Osteoblast (primary cell): ENCODE measurements at regions not wholly inside any gene's neighbourhood (a gene's known extent, or its start where the extent isn't known, plus 50 kb on each side); places are given as distances from the start of the nearest gene placed in this dataset.

ENCODE experiments used
- DNase-seq: peaks from one replicate; pipeline ENCODE4 v3.0.0; 2011; ENCODE audit warnings: low spot score, mixed read lengths; ENCODE audit not compliant: insufficient read length; ENCODE audit errors: missing footprints
- H2AFZ ChIP-seq: 2 replicates; pipeline ENCODE4 v1.6.0; 2011; ENCODE audit warnings: mild to moderate bottlenecking, low read length
- H3K27ac ChIP-seq: 2 replicates; pipeline ENCODE4 v1.5.1; 2011; ENCODE audit warnings: mild to moderate bottlenecking, low read depth, low read length, moderate library complexity
- H3K27me3 ChIP-seq: 2 replicates; pipeline ENCODE4 v1.6.0; 2012; ENCODE audit warnings: mild to moderate bottlenecking, control low read depth, inconsistent platforms, low read length, moderate library complexity; ENCODE audit not compliant: insufficient read depth
- H3K36me3 ChIP-seq: 2 replicates; pipeline ENCODE4 v1.5.1; 2011; ENCODE audit warnings: mild to moderate bottlenecking, low read length, control low read depth, moderate library complexity; ENCODE audit not compliant: insufficient read depth
- H3K4me1 ChIP-seq: 2 replicates; pipeline ENCODE4 v1.5.1; 2011; ENCODE audit warnings: mild to moderate bottlenecking, low read length, control low read depth, moderate library complexity; ENCODE audit not compliant: insufficient read depth
- H3K4me2 ChIP-seq: 2 replicates; pipeline ENCODE4 v1.6.0; 2011; ENCODE audit warnings: mild to moderate bottlenecking, low read length; ENCODE audit not compliant: insufficient read depth
- H3K4me3 ChIP-seq: fragments of 200-600 bp; sonication (generic); 3 replicates; pipeline ENCODE4 v1.5.1; 2012; ENCODE audit warnings: mild to moderate bottlenecking, low read length, inconsistent platforms; ENCODE audit not compliant: insufficient read depth
- H3K79me2 ChIP-seq: 2 replicates; pipeline ENCODE4 v1.6.0; 2012; ENCODE audit warnings: mild to moderate bottlenecking, low read length, control low read depth, inconsistent platforms; ENCODE audit not compliant: insufficient read depth
- H3K9me3 ChIP-seq: 2 replicates; pipeline ENCODE4 v1.5.1; 2011; ENCODE audit warnings: low read depth, low read length, control low read depth
- H4K20me1 ChIP-seq: 2 replicates; pipeline ENCODE4 v1.6.0; 2012; ENCODE audit warnings: mild to moderate bottlenecking, low read length, control low read depth; ENCODE audit not compliant: insufficient read depth
- TF ChIP-seq, protein P1 (sequence below): IDR thresholded peaks from 2 replicates; pipeline ENCODE4 v1.5.1; 2011; ENCODE audit warnings: mild to moderate bottlenecking, low read depth, low read length, moderate library complexity; ENCODE audit errors: extremely low read depth

- Histone ChIP-seq H3K4me3 (no peak overlapping the region), H4K20me1 (no peaks in the 10 kb centered on the region), H2AFZ (no peak overlapping the region), H3K27ac (no peak overlapping the region), H3K79me2 (no peaks in the 10 kb centered on the region), H3K4me1 (no peaks in the 10 kb centered on the region), H3K4me2 (no peak overlapping the region), H3K27me3 (no peaks in the 10 kb centered on the region), H3K9me3 (no peaks in the 10 kb centered on the region), H3K36me3 (no peaks in the 10 kb centered on the region)
- TF ChIP-seq, protein P1, sequence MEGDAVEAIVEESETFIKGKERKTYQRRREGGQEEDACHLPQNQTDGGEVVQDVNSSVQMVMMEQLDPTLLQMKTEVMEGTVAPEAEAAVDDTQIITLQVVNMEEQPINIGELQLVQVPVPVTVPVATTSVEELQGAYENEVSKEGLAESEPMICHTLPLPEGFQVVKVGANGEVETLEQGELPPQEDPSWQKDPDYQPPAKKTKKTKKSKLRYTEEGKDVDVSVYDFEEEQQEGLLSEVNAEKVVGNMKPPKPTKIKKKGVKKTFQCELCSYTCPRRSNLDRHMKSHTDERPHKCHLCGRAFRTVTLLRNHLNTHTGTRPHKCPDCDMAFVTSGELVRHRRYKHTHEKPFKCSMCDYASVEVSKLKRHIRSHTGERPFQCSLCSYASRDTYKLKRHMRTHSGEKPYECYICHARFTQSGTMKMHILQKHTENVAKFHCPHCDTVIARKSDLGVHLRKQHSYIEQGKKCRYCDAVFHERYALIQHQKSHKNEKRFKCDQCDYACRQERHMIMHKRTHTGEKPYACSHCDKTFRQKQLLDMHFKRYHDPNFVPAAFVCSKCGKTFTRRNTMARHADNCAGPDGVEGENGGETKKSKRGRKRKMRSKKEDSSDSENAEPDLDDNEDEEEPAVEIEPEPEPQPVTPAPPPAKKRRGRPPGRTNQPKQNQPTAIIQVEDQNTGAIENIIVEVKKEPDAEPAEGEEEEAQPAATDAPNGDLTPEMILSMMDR: no peak
- no peak for DNase-seq
Observed at GRCh38 chr5:25066239-25066638, 421.5 kb upstream of the CDH10 start.

- Histone ChIP-seq H3K36me3 (no peaks in the 10 kb centered on the region), H4K20me1 (no peaks in the 10 kb centered on the region), H3K9me3 (peaks cover 2% of the 10 kb centered on the region), H3K79me2 (no peaks in the 10 kb centered on the region), H2AFZ (no peak overlapping the region), H3K4me2 (no peak overlapping the region), H3K27ac (no peak overlapping the region), H3K27me3 (no peaks in the 10 kb centered on the region), H3K4me3 (no peak overlapping the region), H3K4me1 (no peaks in the 10 kb centered on the region)
- TF ChIP-seq, protein P1: no peak
- DNase-seq: no peak
Observed at GRCh38 chr5:25064306-25064705, 419.5 kb upstream of the CDH10 start.

DNA sequence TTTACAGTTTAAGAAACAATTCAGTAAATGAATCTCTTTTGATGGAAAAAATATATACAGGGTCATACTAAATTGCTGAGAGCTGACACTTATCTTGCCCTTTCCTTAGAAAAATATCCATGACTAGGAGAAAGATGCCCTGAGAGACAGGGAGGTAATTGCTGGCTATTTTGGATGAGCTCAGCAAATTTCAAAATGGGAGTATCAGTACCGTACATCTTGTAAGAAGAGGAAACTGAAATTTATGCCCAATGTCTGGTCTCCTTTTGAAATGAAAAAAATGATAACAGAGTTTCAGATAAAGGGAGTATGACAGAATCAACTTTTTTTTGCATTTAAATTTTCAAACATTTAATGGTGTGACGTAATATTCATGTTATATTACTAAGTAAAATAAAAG lies 415.8 kb upstream of the CDH10 start:
- Histone ChIP-seq H3K27ac (no peak overlapping the region), H3K9me3 (peaks cover 2% of the 10 kb centered on the region), H3K4me1 (no peaks in the 10 kb centered on the region), H2AFZ (no peak overlapping the region), H3K79me2 (no peaks in the 10 kb centered on the region), H3K4me3 (no peak overlapping the region), H4K20me1 (no peaks in the 10 kb centered on the region), H3K4me2 (no peak overlapping the region), H3K27me3 (no peaks in the 10 kb centered on the region), H3K36me3 (no peaks in the 10 kb centered on the region)
- DNase-seq: no peak
- TF ChIP-seq, protein P1: no peak

DNA sequence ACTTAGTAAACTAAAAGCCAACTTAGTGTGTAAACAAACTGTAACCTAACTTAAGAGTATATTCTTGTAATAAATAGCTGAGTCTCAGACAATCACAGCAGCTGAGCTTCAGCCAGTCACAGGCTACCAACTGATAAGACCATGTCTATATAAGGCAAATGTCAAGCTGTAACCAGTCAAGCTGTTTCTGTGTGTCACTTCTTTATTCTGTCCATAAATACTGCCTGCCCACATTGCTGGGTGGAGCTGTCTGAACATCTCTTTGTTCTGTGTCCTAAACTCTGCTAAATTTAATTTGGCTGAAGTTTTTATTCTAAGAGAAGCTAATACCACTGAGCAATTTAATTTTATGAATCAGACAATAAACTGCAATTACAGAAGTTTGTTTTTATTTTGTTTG lies 412.1 kb upstream of the CDH10 start:
- TF ChIP-seq, protein P1: no peak
- H3K27me3 ChIP-seq: no peaks in the 10 kb centered on the region
- no peaks in the 10 kb centered on the region for H3K36me3 ChIP-seq
- H3K4me1 ChIP-seq: no peaks in the 10 kb centered on the region
- H3K9me3 ChIP-seq: peaks cover 2% of the 10 kb centered on the region
- DNase-seq: no peak
- H3K4me2 ChIP-seq: no peak overlapping the region
- H2AFZ ChIP-seq: no peak overlapping the region
- no peak overlapping the region for H3K4me3 ChIP-seq
- no peaks in the 10 kb centered on the region for H3K79me2 ChIP-seq
- H3K27ac ChIP-seq: no peak overlapping the region
- no peaks in the 10 kb centered on the region for H4K20me1 ChIP-seq
